HG02571 (cell line): ENCODE measurements at regions not wholly inside any gene's neighbourhood (a gene's known extent, or its start where the extent isn't known, plus 50 kb on each side); places are given as distances from the start of the nearest gene placed in this dataset.

Experiments
- ATAC-seq: cut with Tn5 transposase; IDR thresholded peaks from one replicate; pipeline ENCODE4 v1.9.1; 2021; ENCODE audit warnings: mild to moderate bottlenecking, moderate library complexity; ENCODE audit not compliant: unreplicated experiment

GRCh38 chr1:4033713-4034112 lies 133.6 kb upstream of the C1orf174 start:
- ATAC-seq, result no peak

- ATAC-seq, result no peak
These were observed 134.3 kb upstream of the C1orf174 start for GRCh38 chr1:4034318-4034887.

GRCh38 chr1:4044967-4045366 lies 144.9 kb upstream of the C1orf174 start:
- no peak for ATAC-seq

GRCh38 chr1:4045397-4046010 lies 145.4 kb upstream of the C1orf174 start:
- ATAC-seq, result no peak

GRCh38 chr1:4046836-4047461 lies 146.9 kb upstream of the C1orf174 start:
- no peak for ATAC-seq

DNA sequence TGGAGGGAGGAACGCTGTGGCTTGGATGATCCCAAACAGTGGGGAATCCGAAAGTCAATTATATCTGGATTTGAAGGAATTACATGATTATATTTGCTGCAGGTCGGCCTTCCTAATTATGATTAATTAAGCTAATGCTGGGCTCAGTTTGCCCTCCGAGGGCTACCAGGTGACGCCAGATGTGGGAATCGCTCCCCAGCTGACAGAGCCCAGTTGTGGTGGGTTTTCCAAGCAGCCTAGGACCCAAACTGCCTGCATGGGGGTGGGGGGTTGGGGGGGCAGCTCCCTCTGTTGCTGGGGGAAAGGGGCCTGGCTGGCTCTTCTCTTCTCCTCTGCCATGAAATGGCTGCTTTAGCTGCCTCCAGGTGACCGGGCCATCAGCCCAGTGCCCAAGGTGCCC lies 147.6 kb upstream of the C1orf174 start:
- ATAC-seq, result no peak

DNA sequence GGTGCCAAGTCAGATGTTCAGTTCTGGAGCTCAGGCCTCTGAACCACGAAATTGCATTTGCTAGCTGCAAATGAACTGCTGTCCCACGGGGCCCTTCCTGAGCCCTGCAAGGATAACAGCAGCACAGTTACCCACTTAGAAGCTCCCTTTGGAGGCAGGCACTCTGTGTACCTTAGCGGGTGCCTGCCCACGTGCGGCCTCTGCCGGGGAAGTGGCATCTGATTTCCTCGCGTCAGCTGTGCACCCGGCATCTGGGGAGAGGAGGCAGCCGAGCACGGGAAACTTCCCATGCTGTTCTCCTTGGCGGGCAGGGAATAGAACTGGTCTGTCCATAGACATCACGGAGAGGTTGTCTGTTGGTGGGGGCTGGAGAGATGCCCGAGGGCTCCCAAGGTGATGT lies 148.0 kb upstream of the C1orf174 start:
- ATAC-seq, result no peak

- no peak for ATAC-seq
These were observed 148.8 kb upstream of the C1orf174 start for GRCh38 chr1:4048921-4049320.

GRCh38 chr1:4050998-4051397 lies 150.9 kb upstream of the C1orf174 start:
- no peak for ATAC-seq

- ATAC-seq, result no peak
These were observed 152.6 kb upstream of the C1orf174 start for GRCh38 chr1:4052657-4053056.

- ATAC-seq, result no peak
These were observed 153.2 kb upstream of the C1orf174 start for GRCh38 chr1:4053160-4053748.

GRCh38 chr1:4053774-4054173 lies 153.7 kb upstream of the C1orf174 start:
- no peak for ATAC-seq

DNA sequence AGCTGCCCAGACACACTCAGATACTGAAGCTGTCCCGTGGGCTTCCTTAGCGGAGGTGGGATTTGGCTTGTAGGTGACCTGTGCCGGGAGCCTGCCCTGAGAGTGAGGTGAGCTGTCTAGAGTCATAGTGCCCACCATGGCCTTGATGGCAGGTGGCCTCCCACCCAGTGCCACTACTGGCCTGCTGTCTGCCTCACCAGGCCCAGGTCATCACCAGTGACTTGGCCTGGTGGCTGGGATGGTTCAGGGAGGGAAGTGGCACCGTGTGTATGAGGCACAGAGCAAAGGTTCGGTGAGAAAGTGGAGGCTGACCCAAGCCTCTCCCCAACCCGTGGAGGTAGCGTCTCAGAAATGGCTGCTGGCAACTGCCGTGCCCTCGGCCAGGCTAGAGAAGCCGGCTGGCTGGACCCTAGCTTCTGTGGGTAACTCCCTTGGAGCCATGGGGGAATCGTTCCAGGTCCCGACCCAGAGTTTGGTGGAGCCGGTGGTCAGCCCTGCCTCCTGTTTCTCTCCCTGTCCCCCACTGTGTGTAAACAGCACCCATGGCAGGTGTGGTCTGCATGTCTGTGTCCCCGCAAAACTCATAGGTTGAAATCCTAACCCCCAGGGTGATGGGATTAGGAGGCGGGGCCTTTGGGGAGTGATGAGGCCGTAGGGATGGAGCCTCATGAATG lies 155.4 kb upstream of the C1orf174 start:
- ATAC-seq, result no peak

DNA sequence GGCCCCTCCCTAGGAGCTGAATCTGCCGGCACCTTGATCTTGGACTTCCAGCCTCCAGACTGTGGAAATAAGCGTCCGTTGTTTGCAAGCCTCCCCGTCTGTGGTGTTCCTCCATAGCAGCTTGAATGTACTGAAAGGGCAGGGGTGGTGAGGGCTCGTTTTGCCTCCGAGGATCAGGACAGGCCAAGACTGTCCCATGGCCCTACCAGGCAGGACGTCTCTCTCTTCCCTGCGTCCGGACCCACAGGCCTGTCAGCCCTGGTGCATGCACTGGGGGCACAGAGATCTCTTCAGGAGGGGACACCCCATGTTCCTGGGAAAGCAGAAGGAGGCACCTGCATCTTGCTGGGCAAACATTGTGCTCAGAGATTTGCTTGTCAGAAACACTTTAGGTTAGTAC lies 156.3 kb upstream of the C1orf174 start:
- no peak for ATAC-seq

GRCh38 chr1:4056989-4057388 lies 156.9 kb upstream of the C1orf174 start:
- ATAC-seq, result no peak

DNA sequence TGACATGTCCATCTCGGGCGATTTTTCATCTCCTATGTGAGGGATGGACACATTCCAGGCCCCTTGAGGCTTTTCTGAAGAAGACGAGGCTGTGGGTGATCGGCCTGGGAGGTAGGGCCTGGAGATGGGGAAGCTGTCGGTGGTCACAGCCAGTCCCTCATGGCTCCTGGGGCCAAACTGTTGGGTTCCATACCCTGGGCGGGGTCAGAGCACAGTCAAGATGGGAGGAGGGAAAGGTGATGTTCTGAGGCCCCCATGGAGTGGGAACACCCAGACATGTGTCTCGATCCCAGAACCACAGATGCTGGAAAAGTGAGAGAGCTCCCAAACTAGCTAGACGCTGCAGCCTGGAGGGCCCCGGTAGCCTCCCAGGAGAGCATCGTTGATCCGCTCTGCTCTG lies 157.5 kb upstream of the C1orf174 start:
- no peak for ATAC-seq

DNA sequence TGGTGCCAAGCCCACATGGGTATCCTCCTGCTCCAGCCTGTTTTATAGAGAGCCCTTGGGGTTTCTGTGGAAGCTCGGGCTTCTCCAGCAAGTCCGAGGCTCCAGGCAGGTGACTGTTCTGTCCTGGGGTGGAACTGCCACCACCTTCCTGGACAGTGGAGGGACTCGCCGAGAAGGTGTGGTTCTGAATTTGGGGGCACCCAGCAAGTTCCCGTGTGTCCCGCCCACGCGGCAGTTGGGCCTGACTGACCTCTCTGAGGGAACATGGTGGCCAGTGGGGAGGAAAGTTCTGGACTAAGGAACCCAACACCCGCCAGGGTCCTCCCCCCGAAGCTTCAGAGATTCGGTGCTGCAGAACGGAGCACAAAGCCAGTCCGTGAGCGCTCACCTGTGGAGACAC lies 158.1 kb upstream of the C1orf174 start:
- no peak for ATAC-seq

DNA sequence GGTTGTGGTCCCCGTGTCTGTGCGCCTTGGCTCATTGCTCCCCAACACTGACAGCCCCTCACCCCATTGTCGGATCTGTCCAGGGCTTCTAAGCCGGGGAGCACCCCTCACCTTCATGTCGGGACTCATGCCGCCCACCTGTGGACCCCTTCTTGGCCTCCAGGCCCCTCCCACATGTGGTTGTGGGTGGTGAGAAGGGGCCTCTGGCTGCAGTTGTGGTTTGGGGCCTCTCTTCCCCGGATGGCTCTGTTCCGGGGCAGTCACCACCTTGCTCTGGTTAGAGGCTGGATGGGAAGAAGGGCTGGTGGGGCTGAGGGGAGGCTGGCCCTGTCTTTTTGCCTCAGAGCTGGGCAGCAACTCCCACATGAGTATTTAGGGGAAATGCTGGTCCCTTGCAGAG lies 158.6 kb upstream of the C1orf174 start:
- ATAC-seq, result no peak

- ATAC-seq, result no peak
These were observed 159.2 kb upstream of the C1orf174 start for GRCh38 chr1:4059270-4059669.

DNA sequence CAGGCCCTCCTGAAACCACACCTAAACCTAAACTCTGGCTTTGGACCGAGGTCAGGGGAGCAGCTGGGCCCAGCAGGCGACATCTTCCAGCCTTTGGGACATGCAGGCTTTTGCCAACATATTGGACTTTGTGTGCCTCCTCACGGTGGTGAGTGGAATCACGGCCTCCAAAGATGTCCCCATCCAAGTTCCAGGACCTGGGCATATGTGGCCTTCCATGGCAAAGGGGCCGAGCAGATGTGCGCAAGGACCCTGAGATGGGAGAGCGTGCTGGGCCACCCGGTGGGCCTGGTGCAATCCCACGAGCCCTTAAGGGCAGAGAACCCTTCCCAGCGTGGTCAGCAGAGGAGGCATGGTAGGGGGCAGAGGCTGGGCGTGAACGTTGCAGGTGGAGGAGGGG lies 160.8 kb upstream of the C1orf174 start:
- ATAC-seq, result no peak

- no peak for ATAC-seq
These were observed 161.5 kb upstream of the C1orf174 start for GRCh38 chr1:4061521-4062031.

DNA sequence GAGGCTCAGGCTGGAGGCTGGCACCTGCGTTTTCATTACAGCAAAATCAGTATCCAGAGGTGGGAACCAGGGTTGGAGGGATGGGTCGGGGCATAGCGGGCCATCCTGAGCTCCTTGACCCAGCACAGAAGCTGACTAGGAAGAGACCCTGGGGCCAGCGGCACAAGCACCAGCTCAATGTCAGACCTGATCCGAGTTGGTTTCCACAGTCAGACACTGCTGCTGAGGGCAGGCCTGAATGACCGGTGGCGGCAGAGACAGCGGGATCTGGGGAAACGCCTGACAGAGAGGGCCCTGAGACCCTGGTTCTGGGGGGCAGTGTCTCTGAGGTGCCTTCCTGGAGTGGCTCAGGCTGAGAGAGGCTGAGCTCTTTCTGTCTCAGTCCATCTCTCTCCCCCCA lies 162.0 kb upstream of the C1orf174 start:
- no peak for ATAC-seq
